Tongue (tissue), 1 donor: ENCODE measurements at regions not wholly inside any gene's neighbourhood (a gene's known extent, or its start where the extent isn't known, plus 50 kb on each side); places are given as distances from the start of the nearest gene placed in this dataset.

Experiments
- DNase-seq: peaks from one replicate; pipeline ENCODE4 v3.0.0-alpha.2; 2015

- no peak for DNase-seq
Measured at GRCh38 chr2:187936228-187936627, 355.4 kb upstream of the GULP1 start.

- DNase-seq, result no peak
Measured at GRCh38 chr2:187939180-187939579, 352.5 kb upstream of the GULP1 start.

- DNase-seq, result peak; percentile 48
Measured at GRCh38 chr2:187942876-187943275, 348.8 kb upstream of the GULP1 start.

GRCh38 chr2:187943772-187944369 is 347.8 kb upstream of the GULP1 start:
- no peak for DNase-seq

- no peak for DNase-seq
Measured at GRCh38 chr2:187949859-187950258, 341.8 kb upstream of the GULP1 start.

GRCh38 chr2:187951470-187952218 is 340.0 kb upstream of the GULP1 start:
- no peak for DNase-seq

- DNase-seq, result no peak
Measured at GRCh38 chr2:187956906-187957534, 334.7 kb upstream of the GULP1 start.

- no peak for DNase-seq
Measured at GRCh38 chr2:187959821-187960220, 331.9 kb upstream of the GULP1 start.

GRCh38 chr2:187962538-187962937 is 329.1 kb upstream of the GULP1 start:
- DNase-seq, result no peak

GRCh38 chr2:187964746-187965145 is 326.9 kb upstream of the GULP1 start:
- DNase-seq, result no peak

GRCh38 chr2:187966924-187967323 is 324.8 kb upstream of the GULP1 start:
- DNase-seq, result no peak

GRCh38 chr2:187971893-187972292 is 319.8 kb upstream of the GULP1 start:
- DNase-seq, result no peak

- DNase-seq, result no peak
Measured at GRCh38 chr2:187976259-187976985, 315.3 kb upstream of the GULP1 start.

GRCh38 chr2:187976986-187977333 is 314.7 kb upstream of the GULP1 start:
- DNase-seq, result no peak

- no peak for DNase-seq
Measured at GRCh38 chr2:187978356-187978755, 313.3 kb upstream of the GULP1 start.

GRCh38 chr2:187982668-187983067 is 309.0 kb upstream of the GULP1 start:
- no peak for DNase-seq

GRCh38 chr2:187985195-187985594 is 306.5 kb upstream of the GULP1 start:
- DNase-seq, result no peak

- DNase-seq, result no peak
Measured at GRCh38 chr2:187985923-187986322, 305.8 kb upstream of the GULP1 start.

GRCh38 chr2:187986390-187987105 is 305.1 kb upstream of the GULP1 start:
- DNase-seq, result no peak

GRCh38 chr2:187988348-187988747 is 303.3 kb upstream of the GULP1 start:
- DNase-seq, result no peak

GRCh38 chr2:187989925-187990623 is 301.6 kb upstream of the GULP1 start:
- DNase-seq, result no peak

GRCh38 chr2:187991389-187991788 is 300.3 kb upstream of the GULP1 start:
- DNase-seq, result peak; percentile 48
